ENCODE measurements at regions not wholly inside any gene's neighbourhood (a gene's known extent, or its start where the extent isn't known, plus 50 kb on each side); places are given as distances from the start of the nearest gene placed in this dataset.

DNA sequence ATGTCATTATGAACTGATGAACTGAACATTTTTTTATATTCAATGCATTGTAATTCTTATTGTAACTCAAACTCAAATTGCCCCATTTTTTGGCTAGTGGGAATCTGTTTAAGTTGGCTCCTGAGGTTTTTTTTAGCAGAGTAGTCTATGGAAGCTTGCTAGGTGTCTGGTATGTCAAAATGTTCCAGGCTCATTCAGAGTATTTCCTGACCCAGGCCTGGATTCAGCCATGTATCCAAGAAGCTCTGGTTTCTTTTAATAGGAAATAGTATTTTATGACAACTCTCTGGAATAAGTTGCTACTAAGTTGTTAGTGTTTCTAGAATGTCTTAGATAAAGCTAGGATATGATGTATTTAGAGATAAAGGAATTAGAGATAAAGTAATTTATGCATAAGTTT lies 288.0 kb downstream of the ARL4A start:
- no peak for TF ChIP-seq EP300 (IDR thresholded peaks at IDR 0.05)
- TF ChIP-seq, protein P1, sequence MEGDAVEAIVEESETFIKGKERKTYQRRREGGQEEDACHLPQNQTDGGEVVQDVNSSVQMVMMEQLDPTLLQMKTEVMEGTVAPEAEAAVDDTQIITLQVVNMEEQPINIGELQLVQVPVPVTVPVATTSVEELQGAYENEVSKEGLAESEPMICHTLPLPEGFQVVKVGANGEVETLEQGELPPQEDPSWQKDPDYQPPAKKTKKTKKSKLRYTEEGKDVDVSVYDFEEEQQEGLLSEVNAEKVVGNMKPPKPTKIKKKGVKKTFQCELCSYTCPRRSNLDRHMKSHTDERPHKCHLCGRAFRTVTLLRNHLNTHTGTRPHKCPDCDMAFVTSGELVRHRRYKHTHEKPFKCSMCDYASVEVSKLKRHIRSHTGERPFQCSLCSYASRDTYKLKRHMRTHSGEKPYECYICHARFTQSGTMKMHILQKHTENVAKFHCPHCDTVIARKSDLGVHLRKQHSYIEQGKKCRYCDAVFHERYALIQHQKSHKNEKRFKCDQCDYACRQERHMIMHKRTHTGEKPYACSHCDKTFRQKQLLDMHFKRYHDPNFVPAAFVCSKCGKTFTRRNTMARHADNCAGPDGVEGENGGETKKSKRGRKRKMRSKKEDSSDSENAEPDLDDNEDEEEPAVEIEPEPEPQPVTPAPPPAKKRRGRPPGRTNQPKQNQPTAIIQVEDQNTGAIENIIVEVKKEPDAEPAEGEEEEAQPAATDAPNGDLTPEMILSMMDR (IDR thresholded peaks at IDR 0.05): no peak
- no peak for TF ChIP-seq POLR2AphosphoS5 (IDR thresholded peaks at IDR 0.05)

Data from stomach (tissue), 4 donors.